ENCODE measurements at regions not wholly inside any gene's neighbourhood (a gene's known extent, or its start where the extent isn't known, plus 50 kb on each side); places are given as distances from the start of the nearest gene placed in this dataset.
"Not testable (repeated sequence)": the region's sequence is repeated elsewhere in the genome, so short reads cannot be mapped to it uniquely, and the experiment has no call there.

DNA sequence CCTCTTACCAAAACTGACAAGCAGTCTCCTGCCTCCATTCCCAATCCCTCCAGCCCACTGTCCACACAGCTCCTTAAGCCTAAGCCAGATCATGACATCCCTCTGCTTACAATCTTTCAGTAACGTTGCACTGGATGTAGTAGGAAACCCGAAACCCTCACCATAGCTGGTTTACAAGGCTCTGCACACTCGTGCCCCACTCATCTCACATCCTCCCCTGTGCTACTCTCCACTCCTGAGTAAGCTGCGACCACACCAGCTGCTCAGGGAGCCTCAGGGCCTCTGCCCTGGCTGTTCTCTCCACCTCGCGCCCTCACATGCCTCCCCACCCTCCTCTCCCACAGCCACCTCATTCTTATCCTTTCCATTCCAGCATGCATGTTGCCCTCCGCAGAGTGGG, 288.9 kb downstream of the ANAPC1 start:
- not testable (repeated sequence) for H3K9ac ChIP-seq (ENCODE audit: low read length); DNase-seq (ENCODE audit: low read depth); H3K27me3 ChIP-seq (replicated peaks; ENCODE audit: control insufficient read depth, insufficient read depth, low read length); H3K36me3 ChIP-seq (ENCODE audit: control insufficient read depth, insufficient read depth, low read length, severe bottlenecking); H3K4me3 ChIP-seq (ENCODE audit: low read length); H3K9me3 ChIP-seq (ENCODE audit: control insufficient read depth, low read length); H3K4me1 ChIP-seq (ENCODE audit: control insufficient read depth, insufficient read depth, low read length)

DNA sequence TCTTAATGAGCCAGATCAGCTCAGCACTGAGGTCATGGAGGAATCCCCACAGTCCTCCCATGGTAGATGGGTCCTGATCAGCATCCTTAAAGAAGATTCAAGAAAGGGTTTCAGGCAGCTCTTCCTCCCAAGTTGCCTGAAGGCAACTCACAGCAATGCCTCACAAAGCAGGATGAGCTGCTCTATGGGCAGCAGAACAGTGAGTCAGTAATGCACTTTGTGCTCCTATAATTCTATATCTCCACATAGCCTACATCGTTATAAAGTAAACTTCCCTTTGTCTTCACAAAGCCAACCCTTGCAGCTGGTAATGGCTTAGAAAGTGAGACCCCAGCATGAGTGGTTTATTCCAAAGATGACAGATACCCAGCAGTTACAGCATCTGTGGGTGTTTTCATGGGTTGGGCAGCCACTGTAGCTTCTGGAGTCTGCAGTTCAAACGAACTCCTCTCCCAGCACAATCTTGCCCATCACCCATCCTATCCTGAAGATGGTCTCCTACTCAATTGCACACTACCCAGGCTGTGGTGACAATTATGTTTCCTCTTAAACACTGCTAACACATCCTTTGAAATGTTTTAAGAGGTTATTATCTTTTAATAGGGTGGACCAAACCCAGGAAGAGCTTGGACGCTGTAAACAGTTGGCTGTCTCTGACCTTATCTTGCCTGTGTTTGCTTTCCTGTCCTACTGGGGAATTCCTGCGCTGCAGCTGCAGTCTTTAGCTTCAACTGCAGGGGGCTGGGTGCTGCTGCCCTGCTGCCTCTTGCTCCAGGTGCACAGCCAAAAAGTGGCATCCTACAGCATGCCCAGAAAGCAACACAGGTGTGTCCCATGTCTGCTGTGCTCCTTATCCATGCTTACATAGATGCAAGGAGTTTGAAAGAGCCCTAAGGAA, 286.9 kb downstream of the ANAPC1 start:
- not testable (repeated sequence) for H3K9ac ChIP-seq (ENCODE audit: low read length); H3K4me3 ChIP-seq (ENCODE audit: low read length); H3K36me3 ChIP-seq (ENCODE audit: control insufficient read depth, insufficient read depth, low read length, severe bottlenecking); DNase-seq (ENCODE audit: low read depth); H3K9me3 ChIP-seq (ENCODE audit: control insufficient read depth, low read length); H3K27me3 ChIP-seq (replicated peaks; ENCODE audit: control insufficient read depth, insufficient read depth, low read length); H3K4me1 ChIP-seq (ENCODE audit: control insufficient read depth, insufficient read depth, low read length)

DNA sequence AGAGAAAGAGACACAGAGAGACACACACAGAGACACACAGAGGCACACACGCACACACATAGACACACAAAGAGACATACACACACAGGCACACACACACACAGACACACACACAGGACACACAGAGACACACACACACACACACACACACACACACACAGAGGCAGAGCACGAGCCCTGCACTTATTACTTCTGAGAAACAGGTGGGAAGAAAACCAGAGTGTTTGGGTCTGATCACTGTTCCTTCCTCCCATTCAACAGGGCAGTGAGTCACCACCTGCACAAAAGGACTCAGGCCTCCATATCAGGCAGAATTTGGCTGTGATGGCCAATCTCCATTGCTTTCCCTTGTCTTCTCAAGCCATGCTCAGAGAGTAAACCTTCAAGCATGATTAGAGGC, 285.0 kb downstream of the ANAPC1 start:
- not testable (repeated sequence) for H3K4me1 ChIP-seq (ENCODE audit: control insufficient read depth, insufficient read depth, low read length); H3K36me3 ChIP-seq (ENCODE audit: control insufficient read depth, insufficient read depth, low read length, severe bottlenecking); DNase-seq (ENCODE audit: low read depth); H3K27me3 ChIP-seq (replicated peaks; ENCODE audit: control insufficient read depth, insufficient read depth, low read length); H3K4me3 ChIP-seq (ENCODE audit: low read length); H3K9me3 ChIP-seq (ENCODE audit: control insufficient read depth, low read length); H3K9ac ChIP-seq (ENCODE audit: low read length)

DNA sequence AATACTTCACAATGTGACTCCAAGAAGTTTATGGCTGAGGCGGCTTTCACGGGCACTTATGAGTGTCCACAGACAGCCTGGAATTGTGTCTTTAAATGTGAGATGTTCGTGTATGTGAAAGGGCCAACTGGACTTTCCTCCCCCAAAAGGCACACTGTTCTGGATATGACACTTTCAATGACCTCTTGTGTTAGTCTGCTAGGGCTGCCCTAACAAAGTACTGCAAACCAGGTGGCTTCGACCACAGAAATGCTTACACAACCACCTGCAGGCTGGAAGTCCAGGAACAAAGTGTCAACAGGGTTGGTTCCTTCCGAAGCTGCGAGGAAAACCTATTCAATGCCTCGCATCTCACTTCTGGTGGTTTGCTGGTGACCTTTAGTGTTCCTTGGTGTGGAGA, 281.7 kb downstream of the ANAPC1 start:
- not testable (repeated sequence) for H3K4me1 ChIP-seq (ENCODE audit: control insufficient read depth, insufficient read depth, low read length); H3K9ac ChIP-seq (ENCODE audit: low read length); DNase-seq (ENCODE audit: low read depth); H3K9me3 ChIP-seq (ENCODE audit: control insufficient read depth, low read length); H3K36me3 ChIP-seq (ENCODE audit: control insufficient read depth, insufficient read depth, low read length, severe bottlenecking); H3K27me3 ChIP-seq (replicated peaks; ENCODE audit: control insufficient read depth, insufficient read depth, low read length); H3K4me3 ChIP-seq (ENCODE audit: low read length)

DNA sequence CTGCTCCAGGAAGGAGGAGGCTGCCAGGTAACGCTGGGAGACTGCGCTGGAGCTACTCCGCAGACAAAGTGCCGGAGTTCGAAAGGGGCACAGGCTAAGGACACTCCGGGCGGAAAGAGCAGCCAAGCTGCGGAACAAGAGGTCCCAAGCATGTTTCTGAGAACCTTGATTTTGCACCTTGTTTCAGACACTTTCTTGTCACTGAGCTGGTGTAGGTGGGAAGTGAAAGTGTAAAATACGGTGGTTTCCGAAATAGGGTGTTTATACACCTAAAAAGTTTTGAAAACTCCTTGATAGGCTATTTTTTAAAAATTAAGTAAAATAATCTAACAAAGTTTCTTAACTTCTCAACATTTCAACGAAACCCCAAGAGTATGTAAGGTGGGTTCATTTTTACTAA, 278.2 kb downstream of the ANAPC1 start:
- H3K4me3 ChIP-seq (ENCODE audit: low read length); H3K27me3 ChIP-seq (replicated peaks; ENCODE audit: control insufficient read depth, insufficient read depth, low read length); DNase-seq (ENCODE audit: low read depth); H3K36me3 ChIP-seq (ENCODE audit: control insufficient read depth, insufficient read depth, low read length, severe bottlenecking); H3K4me1 ChIP-seq (ENCODE audit: control insufficient read depth, insufficient read depth, low read length); H3K9ac ChIP-seq (ENCODE audit: low read length); H3K9me3 ChIP-seq (ENCODE audit: control insufficient read depth, low read length): not testable (repeated sequence)

DNA sequence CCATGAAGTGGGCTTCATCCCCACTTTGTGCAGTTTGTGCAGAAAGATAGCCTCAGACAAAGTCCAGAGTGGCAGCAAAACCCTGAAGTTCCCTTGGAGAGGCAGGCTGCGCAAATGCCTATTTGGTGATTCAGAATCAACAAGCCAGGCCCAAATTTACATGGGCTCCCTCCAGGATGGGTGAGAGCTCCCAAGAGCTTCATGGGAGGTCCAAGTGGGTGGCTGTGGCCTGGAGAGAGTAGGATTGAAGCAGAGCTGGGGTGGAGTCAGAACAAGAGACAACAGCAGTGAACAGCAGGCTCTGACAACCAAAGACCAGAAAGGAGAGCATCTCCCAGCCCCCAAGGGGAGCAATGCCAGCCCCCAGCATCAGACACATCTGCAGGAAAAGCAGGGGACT, 277.4 kb downstream of the ANAPC1 start:
- DNase-seq (ENCODE audit: low read depth); H3K9ac ChIP-seq (ENCODE audit: low read length); H3K9me3 ChIP-seq (ENCODE audit: control insufficient read depth, low read length): not testable (repeated sequence)

DNA sequence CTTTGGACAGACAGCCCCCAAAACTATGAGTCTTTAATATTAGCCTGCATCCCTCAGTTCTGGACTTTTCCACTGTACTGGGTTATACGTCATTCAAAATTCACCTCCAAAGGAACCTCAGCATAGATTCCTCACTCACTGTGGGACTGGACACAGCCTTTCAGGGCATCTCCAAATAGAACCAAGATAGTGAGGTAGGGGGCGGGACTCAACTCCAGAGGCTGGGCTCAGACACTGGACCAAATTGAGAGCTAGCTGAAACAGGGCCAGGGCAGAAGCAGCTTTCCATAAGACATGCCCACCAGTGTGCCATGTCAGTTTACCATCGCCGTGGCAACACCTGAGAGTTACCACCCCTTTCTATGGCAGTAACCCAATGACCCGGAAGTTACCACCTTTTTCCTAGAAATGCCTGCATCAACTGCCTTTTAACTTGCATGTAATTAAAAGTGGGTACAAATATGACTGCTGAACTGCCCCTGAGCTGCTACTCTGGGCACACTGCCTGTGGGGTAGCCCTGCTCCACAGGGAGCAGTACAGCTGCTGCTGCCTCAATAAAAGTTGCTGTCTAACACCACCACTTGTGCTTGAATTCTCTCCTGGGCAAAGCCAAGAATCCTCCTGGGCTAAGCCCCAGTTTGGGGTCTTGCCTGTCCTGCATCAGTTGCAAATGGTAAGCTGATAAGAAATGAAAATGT, 274.7 kb downstream of the ANAPC1 start:
- not testable (repeated sequence) for H3K4me1 ChIP-seq (ENCODE audit: control insufficient read depth, insufficient read depth, low read length); H3K9ac ChIP-seq (ENCODE audit: low read length); H3K27me3 ChIP-seq (replicated peaks; ENCODE audit: control insufficient read depth, insufficient read depth, low read length)

More for the DNA sequence above, 277.4 kb downstream of the ANAPC1 start:
- H3K36me3 ChIP-seq (ENCODE audit: control insufficient read depth, insufficient read depth, low read length, severe bottlenecking); H3K4me1 ChIP-seq (ENCODE audit: control insufficient read depth, insufficient read depth, low read length); H3K27me3 ChIP-seq (replicated peaks; ENCODE audit: control insufficient read depth, insufficient read depth, low read length); H3K4me3 ChIP-seq (ENCODE audit: low read length): not testable (repeated sequence)

DNA sequence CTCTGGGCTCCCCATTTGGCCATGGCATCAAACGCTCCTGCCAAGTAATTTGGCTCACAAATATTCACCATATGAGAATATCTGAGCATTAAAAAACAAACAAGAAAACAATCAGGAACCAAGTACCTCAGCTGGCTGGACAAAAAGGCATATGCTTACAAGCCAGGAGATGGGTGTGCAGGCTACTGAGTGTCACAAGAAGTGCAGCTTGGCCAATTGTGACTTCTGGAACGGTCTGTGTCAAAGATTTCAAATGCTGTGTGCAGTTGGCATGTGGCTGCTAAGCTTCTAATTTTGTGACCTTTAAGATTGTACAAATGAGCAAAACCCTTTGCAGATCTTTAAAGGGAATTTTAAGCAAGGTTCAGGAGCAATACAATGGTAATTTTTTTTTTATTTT, 274.0 kb downstream of the ANAPC1 start:
- H3K36me3 ChIP-seq (ENCODE audit: control insufficient read depth, insufficient read depth, low read length, severe bottlenecking); H3K9me3 ChIP-seq (ENCODE audit: control insufficient read depth, low read length); H3K4me3 ChIP-seq (ENCODE audit: low read length); H3K4me1 ChIP-seq (ENCODE audit: control insufficient read depth, insufficient read depth, low read length); H3K9ac ChIP-seq (ENCODE audit: low read length); DNase-seq (ENCODE audit: low read depth); H3K27me3 ChIP-seq (replicated peaks; ENCODE audit: control insufficient read depth, insufficient read depth, low read length): not testable (repeated sequence)

More for the DNA sequence above, 274.7 kb downstream of the ANAPC1 start:
- H3K36me3 ChIP-seq (ENCODE audit: control insufficient read depth, insufficient read depth, low read length, severe bottlenecking); H3K9me3 ChIP-seq (ENCODE audit: control insufficient read depth, low read length); H3K4me3 ChIP-seq (ENCODE audit: low read length); DNase-seq (ENCODE audit: low read depth): not testable (repeated sequence)

DNA sequence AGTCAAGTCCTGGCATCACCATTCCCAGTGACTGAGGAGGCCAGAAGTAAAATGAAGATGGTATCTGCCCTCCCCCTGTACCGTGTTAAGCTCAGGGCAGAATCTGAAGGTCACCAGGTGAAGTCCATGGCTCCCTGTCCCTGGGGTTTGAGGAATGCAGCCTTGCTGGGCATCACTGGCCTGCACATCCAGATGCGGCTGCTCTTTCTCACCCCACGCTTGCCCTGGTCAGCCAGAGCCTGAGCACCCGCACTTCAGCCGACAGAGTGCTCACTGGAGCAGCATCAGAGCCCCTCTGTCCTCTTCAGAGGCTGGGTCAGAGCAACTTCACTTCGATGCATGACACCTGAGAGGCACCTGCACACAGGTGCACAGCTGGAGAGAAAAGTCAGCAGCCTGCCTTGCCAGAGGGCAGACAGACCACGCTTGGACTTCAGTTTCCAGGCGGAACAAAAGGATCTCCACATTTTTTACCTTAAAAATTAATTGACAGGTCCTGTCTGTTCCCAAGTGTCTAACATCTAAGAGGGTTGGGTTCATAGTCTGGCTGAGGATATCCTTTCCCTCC, 267.3 kb downstream of the ANAPC1 start:
- H3K36me3 ChIP-seq (ENCODE audit: control insufficient read depth, insufficient read depth, low read length, severe bottlenecking) = no peaks in the 10 kb centered on the region
- H3K4me3 ChIP-seq (ENCODE audit: low read length) = no peak overlapping the region
- H3K9ac ChIP-seq (ENCODE audit: low read length) = no peak overlapping the region
- DNase-seq (ENCODE audit: low read depth) = no peak
- H3K27me3 ChIP-seq (replicated peaks; ENCODE audit: control insufficient read depth, insufficient read depth, low read length) = no peaks in the 10 kb centered on the region
- no peaks in the 10 kb centered on the region for H3K9me3 ChIP-seq (ENCODE audit: control insufficient read depth, low read length)
- peaks cover 25% of the 10 kb centered on the region for H3K4me1 ChIP-seq (ENCODE audit: control insufficient read depth, insufficient read depth, low read length)

DNA sequence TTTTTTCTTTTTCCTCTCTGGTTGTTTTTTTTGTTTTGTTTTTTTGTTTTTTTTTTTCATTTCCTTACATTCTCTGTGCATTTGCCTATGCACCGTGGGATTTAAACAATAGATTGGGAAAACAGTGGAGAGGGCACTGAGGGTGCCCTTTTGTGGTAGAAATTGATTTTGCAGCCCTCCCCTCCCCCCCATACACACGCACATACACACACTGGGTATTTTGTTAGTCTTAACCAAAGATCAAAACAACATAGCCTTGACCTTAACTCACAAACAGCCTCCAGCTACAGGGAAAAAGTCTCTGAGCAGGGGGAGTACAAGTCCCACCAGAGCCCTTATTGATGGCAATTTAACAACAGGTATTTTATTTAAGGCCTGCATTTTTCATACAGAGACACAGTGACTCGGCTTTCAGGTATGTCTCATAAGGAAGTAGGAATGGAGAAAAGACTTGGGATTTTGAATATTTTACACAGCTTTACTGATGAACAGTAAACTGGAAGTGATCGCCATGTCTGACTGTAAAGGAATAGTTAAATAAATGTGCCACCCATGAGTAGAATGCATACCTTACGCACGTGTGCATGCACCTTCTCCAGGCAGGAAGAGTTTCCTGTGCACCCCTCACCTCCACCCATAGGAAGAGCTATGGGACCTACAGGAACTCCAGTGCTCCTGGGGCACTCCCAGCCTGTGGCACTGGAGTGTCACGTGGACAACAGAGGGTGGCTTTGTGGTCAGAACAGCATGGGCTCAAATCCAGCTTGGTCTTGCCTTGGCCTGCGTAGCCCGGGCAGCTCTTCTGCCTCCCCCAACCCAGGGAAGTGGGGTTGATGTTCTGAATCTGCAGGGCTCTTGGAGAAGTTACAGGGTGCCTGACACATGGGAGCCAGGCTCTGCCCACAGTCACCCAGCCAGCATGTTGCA, 266.4 kb downstream of the ANAPC1 start:
- no peaks in the 10 kb centered on the region for H3K27me3 ChIP-seq (replicated peaks; ENCODE audit: control insufficient read depth, insufficient read depth, low read length)
- H3K9ac ChIP-seq (ENCODE audit: low read length) = no peak overlapping the region
- H3K4me1 ChIP-seq (ENCODE audit: control insufficient read depth, insufficient read depth, low read length) = peaks cover 25% of the 10 kb centered on the region
- H3K4me3 ChIP-seq (ENCODE audit: low read length) = peak overlapping the region; percentile 13
- DNase-seq (ENCODE audit: low read depth) = peak; percentile 42
- H3K9me3 ChIP-seq (ENCODE audit: control insufficient read depth, low read length) = no peaks in the 10 kb centered on the region
- no peaks in the 10 kb centered on the region for H3K36me3 ChIP-seq (ENCODE audit: control insufficient read depth, insufficient read depth, low read length, severe bottlenecking)

Measured in adipocyte (in vitro differentiated cells).